Neural progenitor cell (in vitro differentiated cells): ENCODE measurements at regions not wholly inside any gene's neighbourhood (a gene's known extent, or its start where the extent isn't known, plus 50 kb on each side); places are given as distances from the start of the nearest gene placed in this dataset.

Experiments used
- DNase-seq: peaks from one replicate; pipeline ENCODE4 v3.0.0-alpha.2; 2016; ENCODE audit warnings: low spot score
- H2AFZ ChIP-seq: fragments of 200-600 bp; sonication (generic); replicated peaks from 2 replicates; pipeline ENCODE4 v1.6.1; 2016; ENCODE audit warnings: antibody characterized with exemption
- H3F3A ChIP-seq: fragments of 200-600 bp; sonication (generic); 2 replicates; pipeline ENCODE4 v1.6.1; 2016; ENCODE audit warnings: antibody characterized with exemption, low read depth
- H3K27ac ChIP-seq: fragments of 200-600 bp; sonication (generic); 2 replicates; pipeline ENCODE4 v1.5.1; 2016; ENCODE audit warnings: mild to moderate bottlenecking
- H3K27me3 ChIP-seq: fragments of 200-600 bp; sonication (generic); 2 replicates; pipeline ENCODE4 v1.6.1; 2016; ENCODE audit warnings: mild to moderate bottlenecking, moderate library complexity
- H3K36me3 ChIP-seq: fragments of 200-600 bp; sonication (generic); 2 replicates; pipeline ENCODE4 v1.5.1; 2016
- H3K4me1 ChIP-seq: fragments of 200-600 bp; sonication (generic); 2 replicates; pipeline ENCODE4 v1.6.1; 2016; ENCODE audit warnings: mixed run types
- H3K4me2 ChIP-seq: fragments of 200-600 bp; sonication (generic); 2 replicates; pipeline ENCODE4 v1.6.1; 2016
- H3K4me3 ChIP-seq: fragments of 200-600 bp; sonication (generic); 2 replicates; pipeline ENCODE4 v1.5.1; 2016
- H3K79me2 ChIP-seq: fragments of 200-600 bp; sonication (generic); 2 replicates; pipeline ENCODE4 v1.6.1; 2016; ENCODE audit warnings: low read depth
- H3K9ac ChIP-seq: fragments of 200-600 bp; sonication (generic); 2 replicates; pipeline ENCODE4 v1.6.1; 2016
- H3K9me3 ChIP-seq: fragments of 200-600 bp; sonication (generic); 2 replicates; pipeline ENCODE4 v1.5.1; 2016; ENCODE audit warnings: low read depth
- H4K20me1 ChIP-seq: fragments of 200-600 bp; sonication (generic); 2 replicates; pipeline ENCODE4 v1.6.1; 2016; ENCODE audit warnings: low read depth
- H3K27ac Mint-ChIP-seq: 3 replicates; pipeline ENCODE4 v1.8.0; 2021; ENCODE audit warnings: mixed read lengths
- H3K27me3 Mint-ChIP-seq: 2 replicates; pipeline ENCODE4 v1.8.0; 2022; ENCODE audit warnings: low read depth, mild to moderate bottlenecking, inconsistent platforms, moderate library complexity, mixed read lengths; ENCODE audit not compliant: insufficient read depth
- H3K36me3 Mint-ChIP-seq: 3 replicates; pipeline ENCODE4 v1.8.0; 2021; ENCODE audit warnings: mixed read lengths
- H3K4me1 Mint-ChIP-seq: 3 replicates; pipeline ENCODE4 v1.8.0; 2021; ENCODE audit warnings: mixed read lengths
- H3K4me3 Mint-ChIP-seq: 3 replicates; pipeline ENCODE4 v1.8.0; 2021; ENCODE audit warnings: mild to moderate bottlenecking, moderate library complexity, mixed read lengths
- H3K9me3 Mint-ChIP-seq: 3 replicates; pipeline ENCODE4 v1.8.0; 2020; ENCODE audit warnings: mixed read lengths
- EZH2 ChIP-seq: fragments of 200-600 bp; sonication (generic); IDR thresholded peaks from 2 replicates; pipeline ENCODE4 v1.6.1; 2017; ENCODE audit warnings: antibody characterized with exemption, mild to moderate bottlenecking, moderate library complexity
- EZH2phosphoT487 ChIP-seq: fragments of 200-600 bp; sonication (generic); IDR thresholded peaks from 2 replicates; pipeline ENCODE4 v1.6.1; 2017; ENCODE audit warnings: antibody characterized with exemption
- TF ChIP-seq, protein P1 (sequence below): fragments of 200-600 bp; sonication (generic); IDR thresholded peaks from 2 replicates; pipeline ENCODE4 v1.5.1; 2017; ENCODE audit warnings: antibody characterized with exemption, mild to moderate bottlenecking

- no peak overlapping the region for H2AFZ ChIP-seq
- H4K20me1 ChIP-seq = no peaks in the 10 kb centered on the region
- TF ChIP-seq, protein P1, sequence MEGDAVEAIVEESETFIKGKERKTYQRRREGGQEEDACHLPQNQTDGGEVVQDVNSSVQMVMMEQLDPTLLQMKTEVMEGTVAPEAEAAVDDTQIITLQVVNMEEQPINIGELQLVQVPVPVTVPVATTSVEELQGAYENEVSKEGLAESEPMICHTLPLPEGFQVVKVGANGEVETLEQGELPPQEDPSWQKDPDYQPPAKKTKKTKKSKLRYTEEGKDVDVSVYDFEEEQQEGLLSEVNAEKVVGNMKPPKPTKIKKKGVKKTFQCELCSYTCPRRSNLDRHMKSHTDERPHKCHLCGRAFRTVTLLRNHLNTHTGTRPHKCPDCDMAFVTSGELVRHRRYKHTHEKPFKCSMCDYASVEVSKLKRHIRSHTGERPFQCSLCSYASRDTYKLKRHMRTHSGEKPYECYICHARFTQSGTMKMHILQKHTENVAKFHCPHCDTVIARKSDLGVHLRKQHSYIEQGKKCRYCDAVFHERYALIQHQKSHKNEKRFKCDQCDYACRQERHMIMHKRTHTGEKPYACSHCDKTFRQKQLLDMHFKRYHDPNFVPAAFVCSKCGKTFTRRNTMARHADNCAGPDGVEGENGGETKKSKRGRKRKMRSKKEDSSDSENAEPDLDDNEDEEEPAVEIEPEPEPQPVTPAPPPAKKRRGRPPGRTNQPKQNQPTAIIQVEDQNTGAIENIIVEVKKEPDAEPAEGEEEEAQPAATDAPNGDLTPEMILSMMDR = no peak
- no peak for TF ChIP-seq EZH2phosphoT487
- no peak for TF ChIP-seq EZH2
- H3K4me1 ChIP-seq = no peaks in the 10 kb centered on the region
- H3K4me2 ChIP-seq = no peak overlapping the region
- no peaks in the 10 kb centered on the region for H3K36me3 ChIP-seq
- H3K27ac Mint-ChIP-seq = no peak overlapping the region
- no peaks in the 10 kb centered on the region for H3K4me1 Mint-ChIP-seq
- H3F3A ChIP-seq = no peaks in the 10 kb centered on the region
- no peak overlapping the region for H3K9ac ChIP-seq
- H3K79me2 ChIP-seq = no peaks in the 10 kb centered on the region
- no peak for DNase-seq
- H3K27me3 ChIP-seq = no peaks in the 10 kb centered on the region
- peaks cover 2% of the 10 kb centered on the region for H3K9me3 Mint-ChIP-seq
- no peaks in the 10 kb centered on the region for H3K36me3 Mint-ChIP-seq
- H3K27me3 Mint-ChIP-seq = no peaks in the 10 kb centered on the region
- H3K27ac ChIP-seq = no peak overlapping the region
- no peak overlapping the region for H3K4me3 Mint-ChIP-seq
- H3K4me3 ChIP-seq = no peak overlapping the region
- no peaks in the 10 kb centered on the region for H3K9me3 ChIP-seq
These were observed 460.7 kb upstream of the CNTN3 start for GRCh38 chr3:75075158-75075557.

GRCh38 chr3:75076481-75076880 lies 462.0 kb upstream of the CNTN3 start:
- H3K4me2 ChIP-seq = no peak overlapping the region
- H3K36me3 Mint-ChIP-seq = no peaks in the 10 kb centered on the region
- H3K4me3 Mint-ChIP-seq = no peak overlapping the region

DNA sequence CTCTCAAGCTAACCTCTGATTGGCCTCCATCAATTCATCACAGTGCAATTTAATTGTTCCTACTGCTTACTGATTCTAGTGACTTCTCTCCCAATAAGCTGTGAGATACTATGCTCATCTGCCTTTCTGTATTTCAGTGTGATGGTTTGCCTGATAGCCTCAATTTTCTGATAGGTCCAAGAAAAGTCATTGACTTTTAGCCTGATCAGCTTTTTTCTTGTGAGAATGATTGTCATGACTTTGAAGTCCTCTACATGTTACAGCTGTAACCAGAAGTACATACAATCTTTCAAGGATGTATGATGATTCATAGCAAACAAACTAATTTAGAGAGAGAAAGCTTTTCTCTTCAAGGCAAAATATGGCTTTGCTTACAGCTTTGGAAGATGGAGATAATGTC lies 463.8 kb upstream of the CNTN3 start:
- Mint-ChIP-seq H3K4me1 (no peaks in the 10 kb centered on the region), H3K36me3 (no peaks in the 10 kb centered on the region), H3K27ac (no peak overlapping the region), H3K4me3 (no peak overlapping the region), H3K27me3 (no peaks in the 10 kb centered on the region), H3K9me3 (peaks cover 2% of the 10 kb centered on the region)
- H3K27me3 ChIP-seq = no peaks in the 10 kb centered on the region
- DNase-seq = no peak
- no peak overlapping the region for H2AFZ ChIP-seq
- no peaks in the 10 kb centered on the region for H3K79me2 ChIP-seq
- H4K20me1 ChIP-seq = no peaks in the 10 kb centered on the region
- H3K36me3 ChIP-seq = no peaks in the 10 kb centered on the region
- H3K9ac ChIP-seq = no peak overlapping the region
- no peak overlapping the region for H3K4me3 ChIP-seq
- no peaks in the 10 kb centered on the region for H3K4me1 ChIP-seq
- no peaks in the 10 kb centered on the region for H3F3A ChIP-seq
- no peak overlapping the region for H3K27ac ChIP-seq
- TF ChIP-seq, protein P1 = no peak
- TF ChIP-seq EZH2 = no peak
- no peak for TF ChIP-seq EZH2phosphoT487
- H3K4me2 ChIP-seq = no peak overlapping the region
- H3K9me3 ChIP-seq = no peaks in the 10 kb centered on the region

More at GRCh38 chr3:75076481-75076880, 462.0 kb upstream of the CNTN3 start:
- Histone ChIP-seq H3K4me1 (no peaks in the 10 kb centered on the region), H3K27me3 (no peaks in the 10 kb centered on the region), H3K36me3 (no peaks in the 10 kb centered on the region), H3K9me3 (no peaks in the 10 kb centered on the region), H3K79me2 (no peaks in the 10 kb centered on the region), H2AFZ (no peak overlapping the region), H3F3A (no peaks in the 10 kb centered on the region), H4K20me1 (no peaks in the 10 kb centered on the region), H3K4me3 (no peak overlapping the region), H3K9ac (no peak overlapping the region), H3K27ac (no peak overlapping the region)
- H3K9me3 Mint-ChIP-seq = peaks cover 2% of the 10 kb centered on the region
- no peak for TF ChIP-seq EZH2phosphoT487
- TF ChIP-seq, protein P1 = no peak
- TF ChIP-seq EZH2 = no peak
- H3K27me3 Mint-ChIP-seq = no peaks in the 10 kb centered on the region
- H3K27ac Mint-ChIP-seq = no peak overlapping the region
- DNase-seq = no peak
- no peaks in the 10 kb centered on the region for H3K4me1 Mint-ChIP-seq
